ENCODE measurements at regions not wholly inside any gene's neighbourhood (a gene's known extent, or its start where the extent isn't known, plus 50 kb on each side); places are given as distances from the start of the nearest gene placed in this dataset.

- H3K27me3 ChIP-seq: no peaks in the 10 kb centered on the region
- H3K9me3 ChIP-seq: peaks cover 0 to 31% (median 19%) of the 10 kb centered on the region in 4 donors
- no peak for TF ChIP-seq EP300 (IDR thresholded peaks at IDR 0.05)
- TF ChIP-seq POLR2A (IDR thresholded peaks at IDR 0.05): no peak
- TF ChIP-seq POLR2AphosphoS5 (IDR thresholded peaks at IDR 0.05): no peak
- TF ChIP-seq, protein P1, sequence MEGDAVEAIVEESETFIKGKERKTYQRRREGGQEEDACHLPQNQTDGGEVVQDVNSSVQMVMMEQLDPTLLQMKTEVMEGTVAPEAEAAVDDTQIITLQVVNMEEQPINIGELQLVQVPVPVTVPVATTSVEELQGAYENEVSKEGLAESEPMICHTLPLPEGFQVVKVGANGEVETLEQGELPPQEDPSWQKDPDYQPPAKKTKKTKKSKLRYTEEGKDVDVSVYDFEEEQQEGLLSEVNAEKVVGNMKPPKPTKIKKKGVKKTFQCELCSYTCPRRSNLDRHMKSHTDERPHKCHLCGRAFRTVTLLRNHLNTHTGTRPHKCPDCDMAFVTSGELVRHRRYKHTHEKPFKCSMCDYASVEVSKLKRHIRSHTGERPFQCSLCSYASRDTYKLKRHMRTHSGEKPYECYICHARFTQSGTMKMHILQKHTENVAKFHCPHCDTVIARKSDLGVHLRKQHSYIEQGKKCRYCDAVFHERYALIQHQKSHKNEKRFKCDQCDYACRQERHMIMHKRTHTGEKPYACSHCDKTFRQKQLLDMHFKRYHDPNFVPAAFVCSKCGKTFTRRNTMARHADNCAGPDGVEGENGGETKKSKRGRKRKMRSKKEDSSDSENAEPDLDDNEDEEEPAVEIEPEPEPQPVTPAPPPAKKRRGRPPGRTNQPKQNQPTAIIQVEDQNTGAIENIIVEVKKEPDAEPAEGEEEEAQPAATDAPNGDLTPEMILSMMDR (IDR thresholded peaks at IDR 0.05): no peak
- WGBS, 5 donors: 70 to 85% (median 75%) methylated on average over 2 of the region's 2 CpGs
- DNase-seq: no peak
- H3K4me3 ChIP-seq: no peak overlapping the region
- no peaks in the 10 kb centered on the region for H3K36me3 ChIP-seq
- H3K4me1 ChIP-seq: no peaks in the 10 kb centered on the region
- intact Hi-C loops (cut with DNase I; ENCODE audit: low total_unique reads): no loop called here
- H3K27ac ChIP-seq: no peak overlapping the region
Observed at GRCh38 chr18:43744960-43745745, 467.9 kb upstream of the SYT4 start.

GRCh38 chr18:43751203-43751602, 473.9 kb upstream of the SYT4 start:
- no peak for DNase-seq
- no peak overlapping the region for H3K27ac ChIP-seq
- H3K9me3 ChIP-seq: peaks cover 0 to 16% (median 9%) of the 10 kb centered on the region in 4 donors
- no peaks in the 10 kb centered on the region for H3K4me1 ChIP-seq
- H3K27me3 ChIP-seq: no peaks in the 10 kb centered on the region
- no peak overlapping the region for H3K4me3 ChIP-seq
- TF ChIP-seq POLR2AphosphoS5 (IDR thresholded peaks at IDR 0.05): no peak
- TF ChIP-seq POLR2A (IDR thresholded peaks at IDR 0.05): no peak
- no peak for TF ChIP-seq EP300 (IDR thresholded peaks at IDR 0.05)
- TF ChIP-seq, protein P1 (IDR thresholded peaks at IDR 0.05): no peak
- H3K36me3 ChIP-seq: no peaks in the 10 kb centered on the region
- intact Hi-C loops (cut with DNase I; ENCODE audit: low total_unique reads): no loop called here

- 70 to 94% (median 90%) methylated on average over 2 of the region's 2 CpGs for WGBS, 5 donors
- Histone ChIP-seq H3K27ac (no peak overlapping the region), H3K36me3 (no peaks in the 10 kb centered on the region), H3K4me1 (no peaks in the 10 kb centered on the region), H3K9me3 (peaks cover 0 to 16% (median 8%) of the 10 kb centered on the region in 4 donors), H3K4me3 (no peak overlapping the region), H3K27me3 (no peaks in the 10 kb centered on the region)
- DNase-seq: no peak
- intact Hi-C loops (cut with DNase I; ENCODE audit: low total_unique reads): no loop called here
- TF ChIP-seq, protein P1 (IDR thresholded peaks at IDR 0.05): no peak
- no peak for TF ChIP-seq EP300 (IDR thresholded peaks at IDR 0.05)
- TF ChIP-seq POLR2AphosphoS5 (IDR thresholded peaks at IDR 0.05): no peak
- TF ChIP-seq POLR2A (IDR thresholded peaks at IDR 0.05): no peak
Observed at GRCh38 chr18:43751835-43752234, 474.5 kb upstream of the SYT4 start.

- Histone ChIP-seq H3K9me3 (peaks cover 0 to 5% (median under 1%) of the 10 kb centered on the region in 4 donors), H3K27me3 (no peaks in the 10 kb centered on the region), H3K27ac (no peak overlapping the region), H3K4me1 (no peaks in the 10 kb centered on the region), H3K4me3 (no peak overlapping the region), H3K36me3 (no peaks in the 10 kb centered on the region)
- WGBS, 5 donors: 36 to 63% (median 39%) methylated on average over 1 of the region's 1 CpG
- no peak for DNase-seq
- intact Hi-C loops (cut with DNase I; ENCODE audit: low total_unique reads): no loop called here
- TF ChIP-seq, protein P1 (IDR thresholded peaks at IDR 0.05): no peak
- TF ChIP-seq POLR2AphosphoS5 (IDR thresholded peaks at IDR 0.05) (no peak), EP300 (IDR thresholded peaks at IDR 0.05) (no peak), POLR2A (IDR thresholded peaks at IDR 0.05) (no peak)
Observed at GRCh38 chr18:43757273-43757672, 480.0 kb upstream of the SYT4 start.
